ENCODE measurements at regions not wholly inside any gene's neighbourhood (a gene's known extent, or its start where the extent isn't known, plus 50 kb on each side); places are given as distances from the start of the nearest gene placed in this dataset.

DNA sequence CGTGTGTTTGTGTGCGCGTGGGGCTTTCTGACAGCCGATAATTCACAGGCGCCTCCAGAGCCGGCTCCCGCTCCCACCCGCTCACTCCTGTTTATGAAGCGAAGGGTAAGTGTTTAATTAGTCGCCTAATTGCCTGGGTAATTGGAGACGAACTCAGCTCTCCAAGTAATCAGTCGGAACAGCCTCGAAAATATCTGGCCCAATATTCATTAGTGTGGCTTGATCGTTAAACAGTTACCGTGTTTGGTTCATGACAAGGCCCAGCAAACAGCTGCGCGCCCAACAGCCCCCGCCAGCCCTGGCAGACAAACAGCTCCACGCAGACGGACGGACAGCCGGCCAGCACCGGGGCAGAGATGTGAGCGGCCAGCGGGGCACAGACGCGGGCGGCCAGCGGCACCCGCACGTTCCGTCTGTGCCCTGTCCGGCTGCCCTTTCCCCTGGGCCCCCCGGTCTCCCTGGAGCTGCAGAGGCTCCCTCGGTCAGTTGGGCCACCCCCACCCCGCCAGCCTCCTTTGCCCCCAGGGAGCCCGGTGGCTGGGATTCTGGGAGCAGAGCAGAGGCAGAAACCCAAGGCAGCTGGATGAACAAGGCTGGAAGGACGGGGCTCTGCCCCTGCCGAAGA, 98.2 kb downstream of the UNCX start:
- TF ChIP-seq ZSCAN23 (tag by site-specific recombination; IDR thresholded peaks at IDR 0.05) (no peak), ZBTB7A (tag by site-specific recombination; IDR thresholded peaks at IDR 0.05; ENCODE audit: low read depth) (no peak), ZNF324 (tag by site-specific recombination; IDR thresholded peaks at IDR 0.05) (no peak), HOXA7 (CRISPR knock-in tag; IDR thresholded peaks at IDR 0.05; ENCODE audit: borderline replicate concordance) (no peak), ZNF701 (tag by site-specific recombination; IDR thresholded peaks at IDR 0.05) (no peak), ZNF654 (tag by site-specific recombination; IDR thresholded peaks at IDR 0.05; ENCODE audit: low read depth) (no peak)
- TF ChIP-seq, protein P1, sequence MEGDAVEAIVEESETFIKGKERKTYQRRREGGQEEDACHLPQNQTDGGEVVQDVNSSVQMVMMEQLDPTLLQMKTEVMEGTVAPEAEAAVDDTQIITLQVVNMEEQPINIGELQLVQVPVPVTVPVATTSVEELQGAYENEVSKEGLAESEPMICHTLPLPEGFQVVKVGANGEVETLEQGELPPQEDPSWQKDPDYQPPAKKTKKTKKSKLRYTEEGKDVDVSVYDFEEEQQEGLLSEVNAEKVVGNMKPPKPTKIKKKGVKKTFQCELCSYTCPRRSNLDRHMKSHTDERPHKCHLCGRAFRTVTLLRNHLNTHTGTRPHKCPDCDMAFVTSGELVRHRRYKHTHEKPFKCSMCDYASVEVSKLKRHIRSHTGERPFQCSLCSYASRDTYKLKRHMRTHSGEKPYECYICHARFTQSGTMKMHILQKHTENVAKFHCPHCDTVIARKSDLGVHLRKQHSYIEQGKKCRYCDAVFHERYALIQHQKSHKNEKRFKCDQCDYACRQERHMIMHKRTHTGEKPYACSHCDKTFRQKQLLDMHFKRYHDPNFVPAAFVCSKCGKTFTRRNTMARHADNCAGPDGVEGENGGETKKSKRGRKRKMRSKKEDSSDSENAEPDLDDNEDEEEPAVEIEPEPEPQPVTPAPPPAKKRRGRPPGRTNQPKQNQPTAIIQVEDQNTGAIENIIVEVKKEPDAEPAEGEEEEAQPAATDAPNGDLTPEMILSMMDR (tag by site-specific recombination; IDR thresholded peaks at IDR 0.05) = no peak
- TF ChIP-seq, protein P2, sequence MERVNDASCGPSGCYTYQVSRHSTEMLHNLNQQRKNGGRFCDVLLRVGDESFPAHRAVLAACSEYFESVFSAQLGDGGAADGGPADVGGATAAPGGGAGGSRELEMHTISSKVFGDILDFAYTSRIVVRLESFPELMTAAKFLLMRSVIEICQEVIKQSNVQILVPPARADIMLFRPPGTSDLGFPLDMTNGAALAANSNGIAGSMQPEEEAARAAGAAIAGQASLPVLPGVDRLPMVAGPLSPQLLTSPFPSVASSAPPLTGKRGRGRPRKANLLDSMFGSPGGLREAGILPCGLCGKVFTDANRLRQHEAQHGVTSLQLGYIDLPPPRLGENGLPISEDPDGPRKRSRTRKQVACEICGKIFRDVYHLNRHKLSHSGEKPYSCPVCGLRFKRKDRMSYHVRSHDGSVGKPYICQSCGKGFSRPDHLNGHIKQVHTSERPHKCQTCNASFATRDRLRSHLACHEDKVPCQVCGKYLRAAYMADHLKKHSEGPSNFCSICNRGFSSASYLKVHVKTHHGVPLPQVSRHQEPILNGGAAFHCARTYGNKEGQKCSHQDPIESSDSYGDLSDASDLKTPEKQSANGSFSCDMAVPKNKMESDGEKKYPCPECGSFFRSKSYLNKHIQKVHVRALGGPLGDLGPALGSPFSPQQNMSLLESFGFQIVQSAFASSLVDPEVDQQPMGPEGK (tag by site-specific recombination; IDR thresholded peaks at IDR 0.05) = no peak

Data from HEK293 (cell line).